DND-41 (cell line): ENCODE measurements at regions not wholly inside any gene's neighbourhood (a gene's known extent, or its start where the extent isn't known, plus 50 kb on each side); places are given as distances from the start of the nearest gene placed in this dataset.

ENCODE experiments used
- ATAC-seq: fragments of 200-7000 bp; cut with Tn5 transposase; 3 replicates; pipeline ENCODE4 v1.9.1; 2021; ENCODE audit warnings: low read depth; ENCODE audit not compliant: insufficient read depth
- DNase-seq: peaks from one replicate; pipeline ENCODE4 v3.0.0-alpha.2; 2020
- H2AFZ ChIP-seq: 2 replicates; pipeline ENCODE4 v1.6.0; 2012; ENCODE audit warnings: low read depth, low read length
- H3K27ac ChIP-seq: 2 replicates; pipeline ENCODE4 v1.5.1; 2012; ENCODE audit warnings: low read length, inconsistent platforms
- H3K27me3 ChIP-seq: fragments of 200-600 bp; sonication (generic); 2 replicates; pipeline ENCODE4 v1.6.0; 2012; ENCODE audit warnings: low read length, mild to moderate bottlenecking, inconsistent platforms; ENCODE audit not compliant: insufficient read depth, poor library complexity
- H3K36me3 ChIP-seq: 2 replicates; pipeline ENCODE4 v1.5.1; 2012; ENCODE audit warnings: low read length, inconsistent platforms; ENCODE audit not compliant: insufficient read depth
- H3K4me1 ChIP-seq: 2 replicates; pipeline ENCODE4 v1.5.1; 2012; ENCODE audit warnings: mild to moderate bottlenecking, low read length; ENCODE audit not compliant: insufficient read depth
- H3K4me2 ChIP-seq: 2 replicates; pipeline ENCODE4 v1.6.0; 2012; ENCODE audit warnings: mild to moderate bottlenecking, moderate library complexity, low read length, inconsistent platforms; ENCODE audit not compliant: insufficient read depth
- H3K4me3 ChIP-seq, 2 experiments: fragments of 200-600 bp in 1 of 2; shearing (Covaris generic) in 1 of 2; 2 replicates each; pipeline ENCODE4 v1.5.1; 2012 to 2016; ENCODE audit warnings: inconsistent platforms in 2 of 2, low read length in 2 of 2, mild to moderate bottlenecking in 2 of 2, low read depth in 1 of 2, moderate library complexity in 1 of 2
- H3K79me2 ChIP-seq: 2 replicates; pipeline ENCODE4 v1.6.0; 2012; ENCODE audit warnings: low read length, inconsistent platforms; ENCODE audit not compliant: insufficient read depth
- H3K9ac ChIP-seq: 2 replicates; pipeline ENCODE4 v1.6.0; 2012; ENCODE audit warnings: low read depth, mild to moderate bottlenecking, inconsistent platforms, low read length, moderate library complexity
- H3K9me3 ChIP-seq: 2 replicates; pipeline ENCODE4 v1.5.1; 2012; ENCODE audit warnings: low read length, moderate library complexity, mild to moderate bottlenecking, inconsistent platforms; ENCODE audit not compliant: insufficient read depth, severe bottlenecking
- H4K20me1 ChIP-seq: 2 replicates; pipeline ENCODE4 v1.6.0; 2012; ENCODE audit warnings: low read length; ENCODE audit not compliant: insufficient read depth
- CTCF ChIP-seq: IDR thresholded peaks from 2 replicates; pipeline ENCODE4 v1.5.1; 2012; ENCODE audit warnings: borderline replicate concordance, low read length, moderate library complexity, mild to moderate bottlenecking; ENCODE audit not compliant: poor library complexity, severe bottlenecking; ENCODE audit errors: extremely low read depth
- EZH2 ChIP-seq: IDR thresholded peaks from 3 replicates; pipeline ENCODE4 v1.6.1; 2012; ENCODE audit warnings: borderline replicate concordance, low read depth, mild to moderate bottlenecking, moderate library complexity, low read length, inconsistent platforms; ENCODE audit not compliant: severe bottlenecking

- TF ChIP-seq CTCF: no peak
- no peak for TF ChIP-seq EZH2
- no peak overlapping the region for H3K4me3 ChIP-seq
- no peaks in the 10 kb centered on the region for H3K4me1 ChIP-seq
- H3K9ac ChIP-seq: no peak overlapping the region
- no peaks in the 10 kb centered on the region for H3K79me2 ChIP-seq
- no peaks in the 10 kb centered on the region for H3K9me3 ChIP-seq
- no peaks in the 10 kb centered on the region for H4K20me1 ChIP-seq
- H3K4me2 ChIP-seq: no peak overlapping the region
- no peak overlapping the region for H3K27ac ChIP-seq
- ATAC-seq (no peak), DNase-seq (no peak)
- H2AFZ ChIP-seq: no peak overlapping the region
- H3K27me3 ChIP-seq: no peaks in the 10 kb centered on the region
- H3K36me3 ChIP-seq: no peaks in the 10 kb centered on the region
These were observed 101.8 kb upstream of the C1QTNF7 start for GRCh38 chr4:15325987-15326386.

- ATAC-seq (no peak), DNase-seq (no peak)
- no peaks in the 10 kb centered on the region for H3K4me1 ChIP-seq
- H3K27ac ChIP-seq: no peak overlapping the region
- no peaks in the 10 kb centered on the region for H3K79me2 ChIP-seq
- no peaks in the 10 kb centered on the region for H3K36me3 ChIP-seq
- no peak overlapping the region for H3K4me3 ChIP-seq
- H2AFZ ChIP-seq: no peak overlapping the region
- TF ChIP-seq CTCF (no peak), EZH2 (no peak)
- H3K9ac ChIP-seq: no peak overlapping the region
- H4K20me1 ChIP-seq: no peaks in the 10 kb centered on the region
- H3K27me3 ChIP-seq: no peaks in the 10 kb centered on the region
- H3K9me3 ChIP-seq: no peaks in the 10 kb centered on the region
- H3K4me2 ChIP-seq: no peak overlapping the region
These were observed 100.2 kb upstream of the C1QTNF7 start for GRCh38 chr4:15327311-15328298.

GRCh38 chr4:15331930-15332329 is 95.9 kb upstream of the C1QTNF7 start:
- H3K4me3 ChIP-seq: no peak overlapping the region
- TF ChIP-seq CTCF (no peak), EZH2 (no peak)
- ATAC-seq (no peak), DNase-seq (no peak)
- H4K20me1 ChIP-seq: no peaks in the 10 kb centered on the region
- H3K27me3 ChIP-seq: no peaks in the 10 kb centered on the region
- no peaks in the 10 kb centered on the region for H3K36me3 ChIP-seq
- H3K4me1 ChIP-seq: no peaks in the 10 kb centered on the region
- H3K79me2 ChIP-seq: no peaks in the 10 kb centered on the region
- H3K9me3 ChIP-seq: no peaks in the 10 kb centered on the region
- H3K4me2 ChIP-seq: no peak overlapping the region
- H3K27ac ChIP-seq: no peak overlapping the region
- H3K9ac ChIP-seq: no peak overlapping the region
- H2AFZ ChIP-seq: no peak overlapping the region
